ENCODE measurements at regions not wholly inside any gene's neighbourhood (a gene's known extent, or its start where the extent isn't known, plus 50 kb on each side); places are given as distances from the start of the nearest gene placed in this dataset.
"Not testable (repeated sequence)": the region's sequence is repeated elsewhere in the genome, so short reads cannot be mapped to it uniquely, and the experiment has no call there.

- DNase-seq = not testable (repeated sequence)
Observed at GRCh38 chr4:8673106-8673505, 80.5 kb downstream of the CPZ start.

- DNase-seq = no peak
Observed at GRCh38 chr4:8672486-8672885, 79.9 kb downstream of the CPZ start.

GRCh38 chr4:8671712-8672290 is 79.2 kb downstream of the CPZ start:
- DNase-seq = no peak
